GM21367 (cell line): ENCODE measurements at regions not wholly inside any gene's neighbourhood (a gene's known extent, or its start where the extent isn't known, plus 50 kb on each side); places are given as distances from the start of the nearest gene placed in this dataset.
"Not testable (repeated sequence)": the region's sequence is repeated elsewhere in the genome, so short reads cannot be mapped to it uniquely, and the experiment has no call there.

Experiments
- ATAC-seq: cut with Tn5 transposase; IDR thresholded peaks from one replicate; pipeline ENCODE4 v1.9.1; 2021; ENCODE audit not compliant: unreplicated experiment

- no peak for ATAC-seq
Measured at GRCh38 chr2:194725169-194725568, 931.9 kb upstream of the SLC39A10 start.

GRCh38 chr2:194723446-194723845 lies 933.6 kb upstream of the SLC39A10 start:
- ATAC-seq = no peak

- no peak for ATAC-seq
Measured at GRCh38 chr2:194721227-194721626, 935.8 kb upstream of the SLC39A10 start.

GRCh38 chr2:194720462-194720861 lies 936.6 kb upstream of the SLC39A10 start:
- no peak for ATAC-seq

- no peak for ATAC-seq
Measured at GRCh38 chr2:194718881-194719280, 938.1 kb upstream of the SLC39A10 start.

- ATAC-seq = no peak
Measured at GRCh38 chr2:194714541-194714940, 942.5 kb upstream of the SLC39A10 start.

GRCh38 chr2:194709840-194710239 lies 947.2 kb upstream of the SLC39A10 start:
- no peak for ATAC-seq

GRCh38 chr2:194706179-194706578 lies 950.8 kb upstream of the SLC39A10 start:
- no peak for ATAC-seq

GRCh38 chr2:194705398-194705797 lies 951.6 kb upstream of the SLC39A10 start:
- no peak for ATAC-seq

GRCh38 chr2:194700726-194701125 lies 956.3 kb upstream of the SLC39A10 start:
- ATAC-seq = no peak

GRCh38 chr2:194700116-194700515 lies 956.9 kb upstream of the SLC39A10 start:
- ATAC-seq = no peak

GRCh38 chr2:194698012-194698411 lies 959.0 kb upstream of the SLC39A10 start:
- ATAC-seq = no peak

- ATAC-seq = no peak
Measured at GRCh38 chr2:194697439-194697838, 959.6 kb upstream of the SLC39A10 start.

- ATAC-seq = no peak
Measured at GRCh38 chr2:194696690-194697089, 960.3 kb upstream of the SLC39A10 start.

- no peak for ATAC-seq
Measured at GRCh38 chr2:194686569-194686968, 970.5 kb upstream of the SLC39A10 start.

GRCh38 chr2:194674043-194674442 lies 983.0 kb upstream of the SLC39A10 start:
- peak; percentile 44 for ATAC-seq

GRCh38 chr2:194672994-194673393 lies 984.0 kb upstream of the SLC39A10 start:
- no peak for ATAC-seq

GRCh38 chr2:194661431-194661830 lies 995.6 kb upstream of the SLC39A10 start:
- no peak for ATAC-seq

- ATAC-seq = not testable (repeated sequence)
Measured at GRCh38 chr2:194639057-194639456, 1018.0 kb upstream of the SLC39A10 start.

GRCh38 chr2:194621945-194622344 lies 1035.1 kb upstream of the SLC39A10 start:
- ATAC-seq = no peak

- ATAC-seq = no peak
Measured at GRCh38 chr2:194619366-194619765, 1037.7 kb upstream of the SLC39A10 start.

GRCh38 chr2:194618432-194618831 lies 1038.6 kb upstream of the SLC39A10 start:
- no peak for ATAC-seq

- ATAC-seq = peak; percentile 62
Measured at GRCh38 chr2:194616334-194616733, 1040.7 kb upstream of the SLC39A10 start.

- ATAC-seq = no peak
Measured at GRCh38 chr2:194610297-194610696, 1046.7 kb upstream of the SLC39A10 start.
